Lower leg skin (tissue), 4 donors: ENCODE measurements at regions not wholly inside any gene's neighbourhood (a gene's known extent, or its start where the extent isn't known, plus 50 kb on each side); places are given as distances from the start of the nearest gene placed in this dataset.

Experiments used
- DNase-seq, 2 donors: peaks; one replicate each; pipeline ENCODE4 v3.0.0-alpha.2; 2019; ENCODE audit warnings: low spot score in 2 of 2
- H3K4me3 ChIP-seq: fragments of 200-600 bp; sonication (generic); 2 replicates; pipeline ENCODE4 v1.5.1; 2017; ENCODE audit warnings: mild to moderate bottlenecking, low read depth; ENCODE audit not compliant: poor library complexity, severe bottlenecking
- POLR2A ChIP-seq, 2 donors: fragments of 450-650 bp; IDR thresholded peaks; one replicate each; pipeline ENCODE4 v1.6.1; 2016 to 2017; ENCODE audit warnings: antibody characterized with exemption in 2 of 2, mild to moderate bottlenecking in 1 of 2, moderate library complexity in 1 of 2
- WGBS, 2 donors: methylation state at CpG; one replicate each; pipeline ENCODE4 v1.1.5; 2018; 5-methylcytosine and 5-hydroxymethylcytosine counted together
- intact Hi-C: fragments of 100-400 bp; cut with DNase I; formaldehyde crosslinking; loops from one replicate; pipeline ENCODE4 v1.15.0; 2023; ENCODE audit warnings: low total_unique reads
- TF ChIP-seq, protein P1 (sequence below), 3 donors: fragments of 450-650 bp; IDR thresholded peaks; one replicate each; pipeline ENCODE4 v1.5.1; 2016; ENCODE audit warnings: antibody characterized with exemption in 3 of 3, mild to moderate bottlenecking in 3 of 3, moderate library complexity in 2 of 3

DNA sequence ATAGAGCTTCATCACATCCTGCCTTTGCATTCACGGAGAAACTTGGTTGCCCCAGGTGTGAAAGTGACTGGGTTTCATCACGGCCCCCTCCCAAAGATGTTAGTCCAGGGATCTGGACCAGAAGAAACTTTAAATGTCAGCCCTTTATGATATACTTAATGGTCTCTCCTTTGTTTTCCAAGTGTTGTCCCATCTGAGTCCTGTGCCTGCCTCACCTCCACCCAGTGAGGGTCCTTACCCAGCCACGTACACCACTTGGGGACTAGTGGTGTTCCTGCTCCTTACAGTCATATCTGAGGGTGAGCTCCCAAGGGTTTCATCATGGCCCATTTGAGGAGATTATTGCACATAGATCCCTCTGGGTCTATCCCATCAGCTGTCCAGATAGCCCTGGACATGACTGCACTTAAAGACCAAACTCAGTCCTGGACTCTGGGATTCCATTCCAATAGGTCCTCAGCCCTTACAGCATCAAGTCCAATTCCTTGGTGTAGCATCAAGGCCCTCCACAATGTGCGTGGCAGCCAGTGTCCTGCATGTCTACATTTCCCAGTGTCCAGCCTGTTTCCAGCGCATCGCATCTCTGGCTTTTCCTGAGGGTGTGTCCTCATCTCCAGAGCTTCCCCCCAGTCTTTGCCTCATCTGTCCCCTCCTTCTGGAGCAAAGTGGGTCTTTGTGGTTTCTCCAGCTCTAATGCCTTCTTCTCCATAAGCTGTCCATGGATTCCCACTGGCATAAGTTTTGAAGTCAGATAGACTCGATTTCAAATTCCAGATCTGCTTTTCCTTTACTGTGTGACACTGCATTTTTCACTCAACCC is 351.6 kb downstream of the MYCN start:
- no peak for TF ChIP-seq POLR2A (IDR thresholded peaks at IDR 0.05)
- TF ChIP-seq, protein P1, sequence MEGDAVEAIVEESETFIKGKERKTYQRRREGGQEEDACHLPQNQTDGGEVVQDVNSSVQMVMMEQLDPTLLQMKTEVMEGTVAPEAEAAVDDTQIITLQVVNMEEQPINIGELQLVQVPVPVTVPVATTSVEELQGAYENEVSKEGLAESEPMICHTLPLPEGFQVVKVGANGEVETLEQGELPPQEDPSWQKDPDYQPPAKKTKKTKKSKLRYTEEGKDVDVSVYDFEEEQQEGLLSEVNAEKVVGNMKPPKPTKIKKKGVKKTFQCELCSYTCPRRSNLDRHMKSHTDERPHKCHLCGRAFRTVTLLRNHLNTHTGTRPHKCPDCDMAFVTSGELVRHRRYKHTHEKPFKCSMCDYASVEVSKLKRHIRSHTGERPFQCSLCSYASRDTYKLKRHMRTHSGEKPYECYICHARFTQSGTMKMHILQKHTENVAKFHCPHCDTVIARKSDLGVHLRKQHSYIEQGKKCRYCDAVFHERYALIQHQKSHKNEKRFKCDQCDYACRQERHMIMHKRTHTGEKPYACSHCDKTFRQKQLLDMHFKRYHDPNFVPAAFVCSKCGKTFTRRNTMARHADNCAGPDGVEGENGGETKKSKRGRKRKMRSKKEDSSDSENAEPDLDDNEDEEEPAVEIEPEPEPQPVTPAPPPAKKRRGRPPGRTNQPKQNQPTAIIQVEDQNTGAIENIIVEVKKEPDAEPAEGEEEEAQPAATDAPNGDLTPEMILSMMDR (IDR thresholded peaks at IDR 0.05) = no peak
- no peak overlapping the region for H3K4me3 ChIP-seq
- 90 to 93% methylated on average over 7 of the region's 7 CpGs for WGBS, 2 donors
- no peak for DNase-seq
- intact Hi-C loops = no loop called here

DNA sequence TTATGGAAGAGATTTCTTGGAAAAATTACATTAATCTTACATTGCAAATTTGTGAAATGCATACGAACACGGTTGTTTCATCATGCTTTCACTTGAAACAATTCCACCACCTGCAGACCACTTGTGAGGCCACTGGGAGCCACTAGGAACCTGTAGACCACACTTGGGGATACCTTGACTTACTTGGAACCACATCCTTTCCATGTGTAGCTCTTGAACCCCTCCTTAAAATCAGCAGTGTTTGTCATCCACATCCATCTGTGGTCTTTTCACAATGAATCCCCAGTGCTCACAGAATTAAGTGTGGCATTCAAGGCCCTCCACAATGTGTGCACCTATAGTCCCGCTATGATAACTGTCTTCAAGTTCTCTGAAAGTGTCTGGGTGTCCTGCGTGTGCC is 350.9 kb downstream of the MYCN start:
- H3K4me3 ChIP-seq = no peak overlapping the region
- no peak for DNase-seq
- intact Hi-C loops = no loop called here
- WGBS, 2 donors = 87 to 93% methylated on average over 4 of the region's 4 CpGs
- TF ChIP-seq, protein P1 (IDR thresholded peaks at IDR 0.05) = no peak
- no peak for TF ChIP-seq POLR2A (IDR thresholded peaks at IDR 0.05)

DNA sequence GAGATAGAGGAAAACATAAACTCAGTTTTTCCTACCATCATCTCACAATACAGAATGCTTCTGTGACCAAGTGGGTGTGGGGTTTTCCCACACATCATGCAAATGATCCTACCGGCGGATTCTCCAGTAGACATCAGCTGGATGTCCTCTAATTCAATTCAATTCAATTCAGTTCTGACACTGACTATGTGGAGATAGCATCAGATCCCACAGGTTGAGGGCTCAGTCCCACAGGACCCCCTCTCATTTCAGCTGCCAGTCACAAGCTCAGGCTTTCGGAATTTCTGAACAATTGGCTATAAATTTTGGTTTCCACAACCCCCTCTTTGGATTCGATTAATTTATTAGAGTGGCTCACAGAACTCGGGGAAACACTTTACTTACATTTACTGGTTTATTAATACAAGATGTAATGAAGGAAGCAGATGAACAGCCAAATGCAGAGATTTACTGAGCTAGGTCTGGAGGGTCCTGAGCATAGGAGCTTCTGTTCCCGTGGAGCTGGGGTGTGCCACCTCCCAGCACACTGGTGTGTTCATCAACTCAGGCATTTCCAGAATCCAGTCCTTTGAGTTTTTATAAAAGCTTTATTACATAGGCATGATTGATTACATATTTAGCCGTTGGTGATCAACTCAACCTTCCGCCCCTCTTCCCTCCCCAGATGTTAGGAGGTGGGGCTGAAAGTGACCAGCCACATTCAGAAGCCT is 350.1 kb downstream of the MYCN start:
- TF ChIP-seq, protein P1 (IDR thresholded peaks at IDR 0.05) = no peak
- TF ChIP-seq POLR2A (IDR thresholded peaks at IDR 0.05) = no peak
- H3K4me3 ChIP-seq = no peak overlapping the region
- 53 to 68% methylated on average over 7 to 8 of the region's 8 CpGs for WGBS, 2 donors
- no peak for DNase-seq
- intact Hi-C loops = no loop called here

DNA sequence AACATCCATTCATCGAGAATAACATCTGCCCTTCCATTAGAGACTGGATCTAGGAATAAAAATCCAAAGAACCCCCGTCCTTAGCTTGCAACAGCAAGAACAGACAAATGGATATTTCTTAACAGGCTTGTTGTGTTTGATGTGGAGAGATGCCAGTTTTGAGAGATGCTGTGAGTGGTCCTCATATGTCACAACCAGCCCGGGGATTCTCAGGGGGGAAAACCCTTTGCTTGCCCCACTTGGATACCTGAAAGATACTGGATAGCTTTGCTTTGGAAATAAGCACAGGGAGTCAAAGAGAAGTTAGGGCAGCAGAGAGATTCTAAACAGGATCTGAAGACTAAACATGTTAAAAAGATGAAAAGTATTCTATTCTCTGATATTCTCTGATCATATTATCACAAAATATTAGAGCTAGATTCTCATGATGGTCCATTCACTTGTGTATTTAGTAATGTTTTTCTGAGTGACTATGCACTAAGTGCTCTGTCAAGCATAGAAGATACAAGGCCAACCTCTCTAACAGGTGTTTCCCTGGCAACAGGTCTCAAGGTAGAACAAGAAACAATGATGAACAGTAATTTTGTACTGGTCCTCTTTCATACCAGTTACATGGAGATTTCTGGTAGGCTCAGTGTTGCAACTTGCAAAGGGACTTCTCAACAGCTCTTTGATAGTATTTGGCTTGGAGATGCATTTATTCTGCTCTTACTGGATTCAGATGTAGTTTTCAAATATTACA is 348.2 kb downstream of the MYCN start:
- TF ChIP-seq, protein P1 (IDR thresholded peaks at IDR 0.05) = no peak
- no peak for TF ChIP-seq POLR2A (IDR thresholded peaks at IDR 0.05)
- H3K4me3 ChIP-seq = no peak overlapping the region
- intact Hi-C loops = no loop called here
- no peak for DNase-seq
- WGBS, 2 donors = 85 to 91% methylated on average over 3 of the region's 3 CpGs

DNA sequence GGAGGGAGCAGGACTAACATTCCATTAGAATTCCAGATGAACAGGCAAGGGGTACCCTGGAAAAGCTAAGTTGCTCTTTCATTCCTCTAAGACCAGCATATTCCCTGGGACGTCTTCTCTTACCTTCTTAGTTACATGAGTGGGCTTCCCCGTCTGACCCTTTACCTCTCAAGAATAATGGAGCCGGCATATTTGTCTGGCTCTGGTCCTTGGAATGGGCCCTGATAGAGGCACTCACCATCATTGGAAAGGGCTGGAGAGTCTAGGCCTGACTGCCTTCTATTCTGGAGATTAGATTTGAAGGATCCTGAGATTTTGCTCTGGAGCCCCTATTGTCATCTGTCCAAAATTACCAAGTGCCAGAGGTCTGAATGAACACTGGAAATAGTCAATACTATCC is 347.5 kb downstream of the MYCN start:
- DNase-seq = no peak
- WGBS, 2 donors = 90% methylated on average over 3 of the region's 3 CpGs
- intact Hi-C loops = no loop called here
- H3K4me3 ChIP-seq = no peak overlapping the region
- no peak for TF ChIP-seq POLR2A (IDR thresholded peaks at IDR 0.05)
- TF ChIP-seq, protein P1 (IDR thresholded peaks at IDR 0.05) = no peak
